GM06990 (cell line): ENCODE measurements at regions not wholly inside any gene's neighbourhood (a gene's known extent, or its start where the extent isn't known, plus 50 kb on each side); places are given as distances from the start of the nearest gene placed in this dataset.

ENCODE experiments used
- DNase-seq: peaks from one replicate; pipeline ENCODE4 v3.0.0-alpha.2; 2011; ENCODE audit not compliant: insufficient read length; ENCODE audit errors: extremely low read depth
- H3K27me3 ChIP-seq: replicated peaks from 2 replicates; pipeline ENCODE4 v1.6.0; 2011; ENCODE audit warnings: low read length; ENCODE audit not compliant: control insufficient read depth, insufficient read depth
- H3K36me3 ChIP-seq: 2 replicates; pipeline ENCODE4 v1.5.1; 2011; ENCODE audit warnings: low read length; ENCODE audit not compliant: control insufficient read depth, insufficient read depth
- H3K4me3 ChIP-seq: replicated peaks from 2 replicates; pipeline ENCODE4 v1.5.1; 2011; ENCODE audit warnings: low read depth, mild to moderate bottlenecking, control low read depth, low read length
- TF ChIP-seq, protein P1 (sequence below): IDR thresholded peaks from 2 replicates; pipeline ENCODE4 v1.5.1; 2011; ENCODE audit warnings: low read length, control low read depth, mild to moderate bottlenecking, inconsistent platforms; ENCODE audit not compliant: insufficient read depth, poor library complexity, severe bottlenecking

DNA sequence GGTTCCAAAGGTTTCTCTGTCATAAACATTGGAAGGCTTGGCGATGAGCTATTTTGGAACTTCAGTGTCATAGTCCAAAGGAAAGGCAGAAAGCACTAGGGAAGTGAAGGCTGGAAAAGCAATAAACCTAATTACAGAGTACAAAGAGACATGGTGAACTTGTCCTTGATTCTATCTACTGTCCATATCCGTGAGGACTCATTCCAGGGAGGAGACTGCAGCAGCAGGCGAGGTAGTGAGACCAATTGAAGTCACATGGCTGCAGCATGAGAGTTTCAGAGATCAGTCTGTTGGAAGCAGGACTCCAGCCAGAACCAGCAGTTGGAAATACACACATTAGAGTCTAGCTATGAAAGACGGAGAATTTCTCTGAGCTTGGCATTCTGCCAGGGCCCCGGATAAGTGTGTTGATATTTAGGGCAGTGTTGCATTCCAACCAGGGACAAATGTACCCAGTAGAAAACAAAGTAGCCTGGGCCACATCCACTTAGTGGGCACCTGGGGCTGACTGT is 54.1 kb upstream of the ARHGAP42 start:
- Histone ChIP-seq H3K4me3 (no peak overlapping the region), H3K27me3 (no peaks in the 10 kb centered on the region; the same call in 1 of the 2 replicates), H3K36me3 (no peaks in the 10 kb centered on the region)
- no peak for DNase-seq
- TF ChIP-seq, protein P1, sequence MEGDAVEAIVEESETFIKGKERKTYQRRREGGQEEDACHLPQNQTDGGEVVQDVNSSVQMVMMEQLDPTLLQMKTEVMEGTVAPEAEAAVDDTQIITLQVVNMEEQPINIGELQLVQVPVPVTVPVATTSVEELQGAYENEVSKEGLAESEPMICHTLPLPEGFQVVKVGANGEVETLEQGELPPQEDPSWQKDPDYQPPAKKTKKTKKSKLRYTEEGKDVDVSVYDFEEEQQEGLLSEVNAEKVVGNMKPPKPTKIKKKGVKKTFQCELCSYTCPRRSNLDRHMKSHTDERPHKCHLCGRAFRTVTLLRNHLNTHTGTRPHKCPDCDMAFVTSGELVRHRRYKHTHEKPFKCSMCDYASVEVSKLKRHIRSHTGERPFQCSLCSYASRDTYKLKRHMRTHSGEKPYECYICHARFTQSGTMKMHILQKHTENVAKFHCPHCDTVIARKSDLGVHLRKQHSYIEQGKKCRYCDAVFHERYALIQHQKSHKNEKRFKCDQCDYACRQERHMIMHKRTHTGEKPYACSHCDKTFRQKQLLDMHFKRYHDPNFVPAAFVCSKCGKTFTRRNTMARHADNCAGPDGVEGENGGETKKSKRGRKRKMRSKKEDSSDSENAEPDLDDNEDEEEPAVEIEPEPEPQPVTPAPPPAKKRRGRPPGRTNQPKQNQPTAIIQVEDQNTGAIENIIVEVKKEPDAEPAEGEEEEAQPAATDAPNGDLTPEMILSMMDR: no peak

DNA sequence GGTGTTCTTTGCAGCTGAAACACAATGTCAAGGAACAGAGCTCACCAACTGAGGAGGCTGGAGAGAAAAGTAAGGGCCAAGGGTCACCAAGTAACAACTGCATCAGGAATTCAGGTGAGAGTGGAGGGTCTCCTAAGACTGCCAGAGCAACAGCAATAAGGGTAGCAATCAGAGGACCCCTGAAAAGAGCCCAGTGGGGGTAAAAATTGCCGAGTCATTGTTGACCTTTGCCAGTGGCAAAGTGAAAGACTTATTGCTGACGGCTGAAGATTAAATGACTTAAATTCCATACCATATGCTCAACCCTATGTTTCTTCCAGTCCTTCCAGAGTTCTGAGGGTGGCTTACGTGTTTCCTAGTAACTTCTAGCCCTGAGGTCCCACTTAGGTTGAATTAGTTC is 51.9 kb upstream of the ARHGAP42 start:
- DNase-seq: no peak
- H3K4me3 ChIP-seq: no peak overlapping the region
- H3K27me3 ChIP-seq: no peaks in the 10 kb centered on the region; the same call in 1 of the 2 replicates
- H3K36me3 ChIP-seq: no peaks in the 10 kb centered on the region
- TF ChIP-seq, protein P1: no peak

DNA sequence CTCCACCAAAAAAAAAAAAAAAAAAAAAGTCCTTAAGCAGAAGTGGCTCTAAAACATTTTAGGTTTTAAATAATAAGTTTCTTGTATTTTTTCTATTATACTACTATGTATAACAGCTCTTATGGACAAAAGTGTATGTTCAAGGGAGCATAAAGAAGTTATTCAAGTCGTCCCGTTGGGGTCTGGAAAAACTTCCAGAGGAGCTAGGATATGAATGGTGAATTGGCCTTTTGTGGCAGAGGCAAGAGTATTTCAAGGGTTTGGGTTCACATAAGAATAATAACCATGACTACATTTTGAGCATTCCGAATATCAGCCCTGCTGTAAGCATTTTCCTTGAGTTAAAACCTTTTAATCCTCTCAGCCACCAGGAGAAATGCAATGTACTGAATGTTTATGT is 50.6 kb upstream of the ARHGAP42 start:
- no peak overlapping the region for H3K4me3 ChIP-seq
- H3K36me3 ChIP-seq: no peaks in the 10 kb centered on the region
- no peaks in the 10 kb centered on the region; the same call in 1 of the 2 replicates for H3K27me3 ChIP-seq
- no peak for DNase-seq
- TF ChIP-seq, protein P1: no peak
